ENCODE measurements at regions not wholly inside any gene's neighbourhood (a gene's known extent, or its start where the extent isn't known, plus 50 kb on each side); places are given as distances from the start of the nearest gene placed in this dataset.
"Not testable (repeated sequence)": the region's sequence is repeated elsewhere in the genome, so short reads cannot be mapped to it uniquely, and the experiment has no call there.

DNA sequence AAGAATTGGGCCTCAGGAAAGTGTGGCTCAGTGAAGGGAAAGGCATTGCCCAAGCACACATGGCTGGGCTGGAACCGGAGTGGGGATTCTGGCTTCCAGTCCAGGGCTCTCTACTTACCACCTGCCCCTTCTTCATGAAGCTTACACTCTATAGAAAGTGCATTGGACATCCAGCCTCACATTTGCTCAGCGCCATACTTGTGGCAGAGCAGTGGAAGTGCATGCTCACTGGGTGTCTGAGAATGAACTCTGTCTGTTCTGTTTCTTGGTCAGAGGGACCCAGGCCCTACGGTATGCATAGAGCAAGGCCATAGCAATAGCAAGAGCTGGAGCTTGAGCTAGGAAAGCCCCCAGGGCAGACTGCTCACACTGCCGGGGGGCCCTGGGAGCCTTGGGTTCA, 1253.5 kb downstream of the TYW1 start:
- H3K27me3 ChIP-seq: no peaks in the 10 kb centered on the region
- H3K4me3 ChIP-seq: no peak overlapping the region
- no peak overlapping the region for H3K27ac ChIP-seq
- 83% methylated on average over 2 of the region's 4 CpGs; no CpG with 5 or more reads in 1 of the 2 donors for WGBS, 2 donors (ENCODE audit: low coverage in 1 of 2)
- no peaks in the 10 kb centered on the region for H3K9me3 ChIP-seq
- H3K36me3 ChIP-seq: no peaks in the 10 kb centered on the region
- H3K4me1 ChIP-seq: no peaks in the 10 kb centered on the region
- no peak for ATAC-seq
- TF ChIP-seq EP300 (IDR thresholded peaks at IDR 0.05) (no peak), POLR2AphosphoS5 (IDR thresholded peaks at IDR 0.05) (no peak), POLR2A (IDR thresholded peaks at IDR 0.05) (no peak)
- TF ChIP-seq, protein P1, sequence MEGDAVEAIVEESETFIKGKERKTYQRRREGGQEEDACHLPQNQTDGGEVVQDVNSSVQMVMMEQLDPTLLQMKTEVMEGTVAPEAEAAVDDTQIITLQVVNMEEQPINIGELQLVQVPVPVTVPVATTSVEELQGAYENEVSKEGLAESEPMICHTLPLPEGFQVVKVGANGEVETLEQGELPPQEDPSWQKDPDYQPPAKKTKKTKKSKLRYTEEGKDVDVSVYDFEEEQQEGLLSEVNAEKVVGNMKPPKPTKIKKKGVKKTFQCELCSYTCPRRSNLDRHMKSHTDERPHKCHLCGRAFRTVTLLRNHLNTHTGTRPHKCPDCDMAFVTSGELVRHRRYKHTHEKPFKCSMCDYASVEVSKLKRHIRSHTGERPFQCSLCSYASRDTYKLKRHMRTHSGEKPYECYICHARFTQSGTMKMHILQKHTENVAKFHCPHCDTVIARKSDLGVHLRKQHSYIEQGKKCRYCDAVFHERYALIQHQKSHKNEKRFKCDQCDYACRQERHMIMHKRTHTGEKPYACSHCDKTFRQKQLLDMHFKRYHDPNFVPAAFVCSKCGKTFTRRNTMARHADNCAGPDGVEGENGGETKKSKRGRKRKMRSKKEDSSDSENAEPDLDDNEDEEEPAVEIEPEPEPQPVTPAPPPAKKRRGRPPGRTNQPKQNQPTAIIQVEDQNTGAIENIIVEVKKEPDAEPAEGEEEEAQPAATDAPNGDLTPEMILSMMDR (IDR thresholded peaks at IDR 0.05): no peak

DNA sequence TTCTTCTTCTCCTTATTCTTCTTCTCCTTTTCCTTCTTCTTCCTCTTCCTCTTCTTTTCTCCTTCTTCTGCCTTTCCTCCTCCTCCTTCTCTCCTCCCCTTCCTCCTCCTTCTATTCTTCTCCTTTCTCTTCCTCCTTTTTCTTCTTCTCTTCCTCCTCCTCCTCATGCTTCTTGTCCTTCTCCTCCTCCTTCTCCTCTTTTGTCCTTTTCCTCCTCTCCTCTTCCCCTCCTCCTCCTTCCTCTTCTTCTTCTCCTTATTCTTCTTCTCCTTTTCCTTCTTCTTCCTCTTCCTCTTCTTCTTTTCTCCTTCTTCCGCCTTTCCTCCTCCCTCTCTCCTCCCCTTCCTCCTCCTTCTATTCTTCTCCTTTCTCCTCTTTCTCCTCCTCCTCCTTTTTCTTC, 1258.2 kb downstream of the TYW1 start:
- H3K27ac ChIP-seq, H3K4me3 ChIP-seq, H3K27me3 ChIP-seq, H3K9me3 ChIP-seq, H3K36me3 ChIP-seq, H3K4me1 ChIP-seq, ATAC-seq: not testable (repeated sequence)
- 40 to 80% methylated on average over 1 of the region's 1 CpG for WGBS, 2 donors (ENCODE audit: low coverage in 1 of 2)

DNA sequence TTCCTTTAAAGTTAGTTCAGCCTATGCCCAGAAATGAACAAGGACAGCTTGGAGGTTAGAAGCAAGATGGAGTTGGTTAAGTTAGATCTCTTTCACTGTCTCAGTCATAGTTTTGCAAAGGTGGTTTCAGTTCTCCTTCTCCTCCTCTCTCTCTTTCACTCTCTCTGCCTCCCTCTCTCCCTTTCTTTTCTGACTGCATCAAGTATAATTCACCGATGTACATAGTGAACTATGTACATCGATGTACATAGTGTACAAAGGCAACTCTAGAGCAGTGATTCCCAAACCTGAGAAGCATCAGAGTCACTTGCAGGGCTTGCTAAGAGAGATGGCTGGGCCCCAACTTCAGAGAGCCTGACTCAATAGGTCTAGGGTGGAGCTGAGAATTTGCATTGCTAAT, 1259.7 kb downstream of the TYW1 start:
- ATAC-seq: no peak
- WGBS, 2 donors (ENCODE audit: low coverage in 1 of 2): 89% methylated on average over 1 of the region's 2 CpGs; no CpG with 5 or more reads in 1 of the 2 donors

DNA sequence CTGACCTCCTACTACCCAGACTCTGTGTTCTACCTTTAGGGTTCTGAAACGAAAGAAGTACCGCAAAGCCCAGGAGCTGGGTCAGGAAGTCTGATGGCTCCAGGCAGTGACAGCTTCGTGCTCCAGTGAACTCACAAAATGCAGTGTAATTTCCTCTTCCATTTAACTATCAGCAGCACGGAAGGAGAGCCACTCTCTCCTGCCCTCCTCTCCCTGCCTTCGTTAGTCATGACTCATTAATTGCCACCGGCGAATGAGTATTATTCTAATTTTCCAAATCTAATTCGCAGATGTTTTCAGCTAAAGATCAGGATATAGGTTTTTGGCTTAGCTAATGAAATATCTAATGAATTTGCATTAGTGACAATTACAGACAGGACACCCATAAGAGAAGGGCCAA, 1262.0 kb downstream of the TYW1 start:
- no peaks in the 10 kb centered on the region for H3K27me3 ChIP-seq
- H3K27ac ChIP-seq: no peak overlapping the region
- H3K9me3 ChIP-seq: no peaks in the 10 kb centered on the region
- no peak for TF ChIP-seq POLR2A (IDR thresholded peaks at IDR 0.05)
- TF ChIP-seq EP300 (IDR thresholded peaks at IDR 0.05): no peak
- TF ChIP-seq, protein P1 (IDR thresholded peaks at IDR 0.05): no peak
- no peaks in the 10 kb centered on the region for H3K4me1 ChIP-seq
- ATAC-seq: no peak
- H3K4me3 ChIP-seq: no peak overlapping the region
- WGBS, 2 donors (ENCODE audit: low coverage in 1 of 2): 79 to 84% methylated on average over 6 to 8 of the region's 8 CpGs
- H3K36me3 ChIP-seq: no peaks in the 10 kb centered on the region

More for the DNA sequence above, 1259.7 kb downstream of the TYW1 start:
- no peaks in the 10 kb centered on the region for H3K9me3 ChIP-seq
- H3K4me1 ChIP-seq: no peaks in the 10 kb centered on the region
- no peaks in the 10 kb centered on the region for H3K36me3 ChIP-seq
- no peaks in the 10 kb centered on the region for H3K27me3 ChIP-seq
- H3K4me3 ChIP-seq: no peak overlapping the region
- no peak for TF ChIP-seq POLR2AphosphoS5 (IDR thresholded peaks at IDR 0.05)
- no peak for TF ChIP-seq EP300 (IDR thresholded peaks at IDR 0.05)
- TF ChIP-seq POLR2A (IDR thresholded peaks at IDR 0.05): no peak
- TF ChIP-seq, protein P1 (IDR thresholded peaks at IDR 0.05): no peak
- no peak overlapping the region for H3K27ac ChIP-seq

DNA sequence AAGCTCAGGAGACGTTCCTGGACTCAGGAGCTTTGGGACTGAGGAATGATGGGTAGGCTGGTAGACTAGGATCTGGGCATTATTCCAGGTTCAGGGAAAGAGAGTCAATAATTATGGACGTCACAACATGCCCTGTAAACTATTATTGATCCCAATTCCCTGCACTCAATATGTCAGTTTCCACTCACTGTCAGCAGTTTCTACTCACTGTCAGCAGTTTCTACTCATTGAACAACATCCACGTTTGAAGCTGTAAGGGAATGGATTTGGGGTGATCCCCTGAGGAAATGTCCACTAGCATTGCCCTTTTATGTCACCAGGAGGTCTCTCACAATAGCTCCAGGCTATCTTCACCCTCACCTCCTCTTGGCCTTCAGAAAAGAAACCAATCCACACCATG, 1268.6 kb downstream of the TYW1 start:
- WGBS, 2 donors (ENCODE audit: low coverage in 1 of 2): 44 to 55% methylated on average over 3 of the region's 3 CpGs
- ATAC-seq: no peak
- H3K9me3 ChIP-seq: peaks cover 0 to 27% (median 0%) of the 10 kb centered on the region in 3 donors
- no peak overlapping the region for H3K27ac ChIP-seq
- TF ChIP-seq, protein P1 (IDR thresholded peaks at IDR 0.05): no peak
- no peak for TF ChIP-seq POLR2A (IDR thresholded peaks at IDR 0.05)
- no peak for TF ChIP-seq POLR2AphosphoS5 (IDR thresholded peaks at IDR 0.05)
- no peak for TF ChIP-seq EP300 (IDR thresholded peaks at IDR 0.05)
- no peak overlapping the region for H3K4me3 ChIP-seq
- H3K4me1 ChIP-seq: no peaks in the 10 kb centered on the region
- H3K27me3 ChIP-seq: no peaks in the 10 kb centered on the region
- no peaks in the 10 kb centered on the region for H3K36me3 ChIP-seq

Data from gastroesophageal sphincter (tissue), 4 donors.